Stimulated activated CD8-positive, alpha-beta memory T cell treated with anti-CD3 and anti-CD28 coated beads, Interleukin-15, amount 100 ng/mL, for 4 hours (primary cell): ENCODE measurements at regions not wholly inside any gene's neighbourhood (a gene's known extent, or its start where the extent isn't known, plus 50 kb on each side); places are given as distances from the start of the nearest gene placed in this dataset.

ENCODE experiments used
- DNase-seq, 2 donors: peaks; one replicate each; pipeline ENCODE4 v3.0.0-alpha.2; 2020; ENCODE audit warnings: low read depth in 2 of 2

GRCh38 chr14:66114071-66114470 is 372.1 kb upstream of the CCDC196 start:
- no peak for DNase-seq

DNA sequence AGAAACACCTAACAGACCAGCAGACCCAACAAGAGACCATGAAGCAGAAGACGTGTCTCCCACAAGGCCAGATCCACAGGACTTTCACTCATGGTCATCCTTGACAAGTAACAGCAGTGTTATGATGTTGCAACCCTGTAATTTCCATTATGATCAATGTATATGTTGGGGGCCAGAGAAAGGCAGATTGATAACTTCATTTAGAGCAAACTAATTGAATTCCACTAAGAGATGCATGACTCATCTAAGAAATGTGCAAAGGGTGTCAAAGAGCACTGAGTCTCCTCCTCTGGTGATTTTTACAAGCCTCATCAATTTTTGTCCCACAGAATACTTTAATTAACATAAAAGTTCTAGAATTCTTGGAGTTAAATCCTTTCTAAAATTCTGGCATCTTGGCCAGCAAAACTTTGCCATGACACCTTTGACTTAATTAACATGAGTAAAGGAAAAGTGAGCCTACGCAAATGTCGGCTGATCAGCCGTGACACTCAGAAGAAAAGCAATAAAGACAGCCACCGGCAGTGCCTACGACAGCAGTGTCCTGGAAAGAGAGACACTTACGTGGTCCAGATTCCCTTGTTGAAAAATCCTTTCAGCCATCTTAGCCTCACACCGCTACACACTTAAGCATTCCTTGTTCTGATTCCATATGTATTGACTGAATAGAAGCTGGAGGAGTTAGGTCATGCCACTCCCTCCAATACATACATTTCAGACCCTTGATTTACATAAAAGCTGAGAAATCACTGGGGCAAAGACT is 370.2 kb upstream of the CCDC196 start:
- no peak for DNase-seq

DNA sequence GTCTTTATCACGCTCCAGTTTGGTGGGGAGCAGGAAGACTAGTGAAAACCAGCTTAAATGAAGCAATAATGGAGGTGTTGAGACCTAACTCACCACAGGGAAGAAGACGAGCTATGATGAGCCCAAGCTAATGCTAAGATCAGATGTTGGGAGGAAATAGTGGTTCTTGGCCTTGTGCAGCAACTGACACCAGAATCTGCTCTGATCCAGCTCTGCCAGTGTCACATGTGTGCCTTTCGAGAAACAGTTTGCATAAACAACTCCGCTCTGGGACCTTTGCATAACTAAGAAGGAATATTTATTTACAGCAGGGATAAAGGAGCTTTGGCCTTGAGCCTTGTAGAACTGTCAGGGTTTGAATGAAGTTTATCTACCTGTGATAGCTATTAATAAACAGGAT is 369.4 kb upstream of the CCDC196 start:
- no peak for DNase-seq

DNA sequence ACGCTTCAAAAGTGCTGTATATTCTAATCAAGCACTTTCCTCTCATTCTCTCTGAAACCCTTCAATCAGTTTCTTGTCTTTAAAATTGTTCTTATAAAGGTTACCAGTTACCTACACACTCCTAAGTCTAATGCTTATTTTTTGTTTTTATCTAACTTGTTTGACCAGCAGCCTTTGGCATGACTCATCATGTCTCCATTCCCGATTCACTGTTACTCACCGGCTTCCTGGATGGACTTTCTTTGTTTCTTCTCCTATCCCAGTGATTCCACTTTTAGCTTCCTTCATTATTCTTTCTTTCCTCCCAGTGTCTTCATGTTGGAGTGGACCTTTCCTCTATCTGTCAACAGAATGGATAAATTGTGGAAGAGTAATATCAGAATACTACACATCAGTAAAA is 368.6 kb upstream of the CCDC196 start:
- DNase-seq: no peak

- no peak for DNase-seq
Measured at GRCh38 chr14:66119606-66120231, 366.5 kb upstream of the CCDC196 start.

DNA sequence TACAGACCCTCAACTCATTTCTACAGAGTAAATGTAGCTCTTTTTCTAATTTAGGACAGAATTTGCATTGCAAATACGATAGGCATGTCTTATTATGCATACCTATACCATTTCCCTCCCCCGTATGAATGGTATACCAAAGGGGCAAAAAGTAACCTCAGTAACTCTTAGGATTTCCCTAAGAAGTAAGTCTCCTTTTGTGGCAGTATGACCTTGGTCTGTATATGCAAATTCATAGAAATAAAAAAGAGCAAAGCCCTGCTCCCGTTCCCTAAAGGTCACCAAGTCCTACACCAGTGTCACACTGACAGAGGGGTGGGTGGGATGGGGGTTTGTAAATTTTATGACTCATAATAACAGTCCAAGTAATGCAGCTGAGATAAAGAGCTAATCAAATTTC is 365.8 kb upstream of the CCDC196 start:
- DNase-seq: no peak

- DNase-seq: no peak
Measured at GRCh38 chr14:66121859-66122258, 364.3 kb upstream of the CCDC196 start.

DNA sequence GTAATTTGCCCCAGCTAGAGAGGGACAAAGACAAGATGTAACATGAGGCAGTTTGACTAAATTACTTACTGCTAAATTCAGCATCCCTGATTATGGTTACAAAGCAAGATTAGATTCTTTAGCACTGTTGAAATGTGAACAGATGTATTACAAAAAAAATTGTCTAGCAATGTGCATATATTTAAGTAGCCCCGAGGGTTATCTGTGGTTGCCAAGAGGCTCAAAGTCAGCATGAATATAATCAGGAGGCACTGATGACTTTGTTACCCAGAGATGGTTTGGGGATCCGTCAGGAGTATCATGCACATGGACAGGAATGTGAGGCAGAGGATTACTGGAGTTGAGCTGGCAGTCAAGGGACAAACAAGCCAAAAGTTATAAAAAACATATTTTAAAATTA is 356.9 kb upstream of the CCDC196 start:
- DNase-seq: no peak

GRCh38 chr14:66131111-66131510 is 355.1 kb upstream of the CCDC196 start:
- DNase-seq: no peak

- DNase-seq: no peak
Measured at GRCh38 chr14:66133666-66134065, 352.5 kb upstream of the CCDC196 start.

DNA sequence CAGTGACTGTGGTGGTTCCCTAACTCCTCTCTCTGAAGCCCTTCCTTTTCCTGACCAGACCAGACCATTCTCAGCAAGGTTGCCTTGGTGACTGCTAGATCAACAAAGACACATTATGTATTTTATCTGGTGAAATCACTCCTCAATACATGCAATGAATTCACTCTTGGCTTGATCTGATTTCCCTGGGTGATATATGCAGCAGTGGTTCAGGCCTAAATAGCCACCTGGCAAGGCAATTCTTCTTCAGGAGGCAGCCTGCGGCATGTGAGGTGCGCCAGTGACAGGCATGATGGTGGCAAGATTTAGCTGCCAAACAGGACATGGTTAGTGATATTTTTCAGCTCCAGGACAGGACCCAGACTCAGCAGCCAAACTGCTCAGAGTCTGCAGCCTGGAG is 350.3 kb upstream of the CCDC196 start:
- DNase-seq: no peak

GRCh38 chr14:66137081-66137480 is 349.1 kb upstream of the CCDC196 start:
- DNase-seq: no peak

DNA sequence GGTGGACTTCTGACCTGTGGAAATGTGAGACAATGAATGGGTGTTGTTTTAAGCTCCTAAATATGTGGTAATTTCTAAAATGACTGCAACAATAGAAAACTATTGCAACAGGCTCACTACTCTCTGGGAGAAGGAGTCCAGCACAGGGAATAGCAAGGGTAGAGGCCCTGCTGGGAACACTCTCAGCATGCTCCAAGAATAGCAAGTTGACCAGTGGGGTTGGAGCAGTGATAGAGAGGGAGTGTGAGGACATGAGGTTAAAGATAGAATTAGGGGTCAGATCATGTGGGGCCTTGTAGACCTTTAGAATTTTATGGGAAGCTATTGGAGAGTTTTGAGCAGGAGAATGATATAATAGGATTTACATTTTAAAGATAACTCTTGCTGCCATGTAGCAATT is 346.7 kb upstream of the CCDC196 start:
- DNase-seq: no peak

GRCh38 chr14:66140213-66140918 is 345.8 kb upstream of the CCDC196 start:
- DNase-seq: no peak

DNA sequence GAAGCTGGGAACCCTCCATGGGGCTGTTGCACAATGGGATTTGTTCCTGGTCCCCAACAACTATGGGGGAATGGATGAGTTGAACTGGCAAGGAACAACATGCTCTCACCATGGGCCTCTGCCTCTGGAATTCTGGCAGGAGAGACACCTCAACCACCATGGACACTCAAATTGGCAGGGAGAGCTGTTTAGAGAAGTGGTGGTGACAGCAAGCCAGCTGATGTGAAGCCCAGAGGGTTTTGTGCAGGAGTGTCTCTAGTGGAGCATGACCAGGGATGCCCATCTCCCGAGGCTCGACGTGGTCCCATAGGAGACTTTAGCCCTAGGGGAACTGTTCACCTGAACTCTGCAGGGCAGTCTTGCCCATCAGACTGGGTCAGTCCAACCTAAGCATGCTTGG is 345.2 kb upstream of the CCDC196 start:
- no peak for DNase-seq

- no peak for DNase-seq
Measured at GRCh38 chr14:66141733-66142132, 344.4 kb upstream of the CCDC196 start.

- no peak for DNase-seq
Measured at GRCh38 chr14:66143387-66144112, 342.6 kb upstream of the CCDC196 start.

DNA sequence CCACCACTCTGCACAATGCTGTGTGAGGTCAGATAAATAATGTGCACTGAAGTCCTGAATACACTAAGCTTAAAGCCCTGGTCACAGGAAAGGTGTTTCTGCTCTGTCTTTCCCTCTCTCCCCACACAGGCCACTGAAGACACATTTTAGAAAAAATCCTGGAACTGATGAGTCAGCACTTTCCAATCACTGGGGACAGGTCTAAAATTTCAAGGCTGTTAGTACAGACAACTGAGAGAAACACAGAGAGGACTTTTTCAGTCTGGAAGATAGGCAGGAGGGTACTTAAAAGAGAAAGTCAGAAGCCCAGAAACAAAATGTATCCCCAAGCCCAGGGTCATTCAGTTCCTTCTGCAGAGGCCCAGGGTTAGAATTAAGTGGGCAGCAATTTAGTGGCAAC is 333.9 kb upstream of the CCDC196 start:
- no peak for DNase-seq

GRCh38 chr14:66152747-66153146 is 333.4 kb upstream of the CCDC196 start:
- DNase-seq: no peak

DNA sequence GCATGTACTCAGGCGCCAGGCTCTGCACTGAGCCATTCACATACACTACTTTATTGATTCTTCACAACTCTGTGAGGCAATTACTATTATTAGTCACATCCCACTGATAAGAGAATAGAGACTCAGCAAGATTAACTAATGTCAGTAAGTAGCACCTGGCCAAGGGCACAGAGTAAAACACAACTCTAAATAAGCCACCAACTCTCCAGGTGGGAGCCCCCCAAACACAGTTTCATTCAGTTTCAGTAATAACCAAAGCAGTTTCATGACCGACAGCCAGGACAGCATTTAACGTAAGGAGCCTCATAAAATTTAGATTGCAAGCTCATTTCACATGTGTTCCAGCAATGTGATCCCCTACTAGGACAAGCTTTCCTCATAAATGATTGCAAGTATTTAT is 323.1 kb upstream of the CCDC196 start:
- DNase-seq: no peak

DNA sequence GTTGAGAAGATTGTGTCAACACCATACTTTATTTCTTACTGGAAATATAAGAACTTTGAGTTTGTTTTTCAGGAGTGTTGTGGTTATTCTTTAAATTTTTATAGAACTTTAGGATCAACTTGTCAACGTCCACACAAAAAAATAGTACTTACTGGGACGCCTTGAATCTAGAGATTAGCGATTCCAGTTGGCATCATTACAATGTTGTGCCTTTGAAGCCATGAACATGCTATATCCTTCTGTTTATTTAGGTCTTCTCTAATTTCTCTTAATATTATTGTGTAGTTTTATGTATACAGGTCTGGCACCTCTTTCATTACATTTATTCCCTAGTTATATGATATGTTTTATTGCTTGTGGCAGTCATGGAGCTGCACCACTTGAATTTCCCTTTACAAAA is 320.8 kb upstream of the CCDC196 start:
- DNase-seq: no peak

GRCh38 chr14:66174453-66174891 is 311.7 kb upstream of the CCDC196 start:
- DNase-seq: no peak
